ENCODE measurements at regions not wholly inside any gene's neighbourhood (a gene's known extent, or its start where the extent isn't known, plus 50 kb on each side); places are given as distances from the start of the nearest gene placed in this dataset.

- no peak for DNase-seq
- Histone ChIP-seq H3K9me3 (ENCODE audit: control insufficient read depth, low read length) (no peaks in the 10 kb centered on the region), H3K27ac (ENCODE audit: insufficient read depth, low read length, poor library complexity, severe bottlenecking) (no peak overlapping the region), H3K27me3 (replicated peaks; ENCODE audit: control insufficient read depth, insufficient read depth, low read length, poor library complexity, severe bottlenecking) (no peaks in the 10 kb centered on the region), H3K4me3 (ENCODE audit: insufficient read depth, low read depth, low read length, poor library complexity, severe bottlenecking) (no peak overlapping the region), H3K4me1 (ENCODE audit: control insufficient read depth, insufficient read depth, low read length, poor library complexity, severe bottlenecking) (no peaks in the 10 kb centered on the region), H3K36me3 (ENCODE audit: control insufficient read depth, insufficient read depth, low read length) (no peaks in the 10 kb centered on the region)
Observed at GRCh38 chrY:21146331-21146730, 364.8 kb upstream of the RBMY1B start.

- no peak overlapping the region for H3K4me3 ChIP-seq (ENCODE audit: insufficient read depth, low read depth, low read length, poor library complexity, severe bottlenecking)
- no peaks in the 10 kb centered on the region for H3K4me1 ChIP-seq (ENCODE audit: control insufficient read depth, insufficient read depth, low read length, poor library complexity, severe bottlenecking)
- no peak overlapping the region for H3K27ac ChIP-seq (ENCODE audit: insufficient read depth, low read length, poor library complexity, severe bottlenecking)
- DNase-seq: no peak
- H3K27me3 ChIP-seq (replicated peaks; ENCODE audit: control insufficient read depth, insufficient read depth, low read length, poor library complexity, severe bottlenecking): no peaks in the 10 kb centered on the region
- H3K9me3 ChIP-seq (ENCODE audit: control insufficient read depth, low read length): no peaks in the 10 kb centered on the region
- no peaks in the 10 kb centered on the region for H3K36me3 ChIP-seq (ENCODE audit: control insufficient read depth, insufficient read depth, low read length)
Observed at GRCh38 chrY:21149971-21150370, 361.2 kb upstream of the RBMY1B start.

GRCh38 chrY:21169821-21170220, 341.3 kb upstream of the RBMY1B start:
- DNase-seq: no peak
- no peak overlapping the region for H3K27ac ChIP-seq (ENCODE audit: insufficient read depth, low read length, poor library complexity, severe bottlenecking)
- no peaks in the 10 kb centered on the region for H3K9me3 ChIP-seq (ENCODE audit: control insufficient read depth, low read length)
- H3K36me3 ChIP-seq (ENCODE audit: control insufficient read depth, insufficient read depth, low read length): no peaks in the 10 kb centered on the region
- H3K4me1 ChIP-seq (ENCODE audit: control insufficient read depth, insufficient read depth, low read length, poor library complexity, severe bottlenecking): no peaks in the 10 kb centered on the region
- H3K4me3 ChIP-seq (ENCODE audit: insufficient read depth, low read depth, low read length, poor library complexity, severe bottlenecking): no peak overlapping the region
- H3K27me3 ChIP-seq (replicated peaks; ENCODE audit: control insufficient read depth, insufficient read depth, low read length, poor library complexity, severe bottlenecking): no peaks in the 10 kb centered on the region

GRCh38 chrY:21174697-21175463, 336.3 kb upstream of the RBMY1B start:
- no peaks in the 10 kb centered on the region for H3K36me3 ChIP-seq (ENCODE audit: control insufficient read depth, insufficient read depth, low read length)
- no peaks in the 10 kb centered on the region for H3K4me1 ChIP-seq (ENCODE audit: control insufficient read depth, insufficient read depth, low read length, poor library complexity, severe bottlenecking)
- H3K4me3 ChIP-seq (ENCODE audit: insufficient read depth, low read depth, low read length, poor library complexity, severe bottlenecking): no peak overlapping the region
- no peaks in the 10 kb centered on the region for H3K9me3 ChIP-seq (ENCODE audit: control insufficient read depth, low read length)
- DNase-seq: no peak
- H3K27me3 ChIP-seq (replicated peaks; ENCODE audit: control insufficient read depth, insufficient read depth, low read length, poor library complexity, severe bottlenecking): no peaks in the 10 kb centered on the region
- no peak overlapping the region for H3K27ac ChIP-seq (ENCODE audit: insufficient read depth, low read length, poor library complexity, severe bottlenecking)

- Histone ChIP-seq H3K27me3 (replicated peaks; ENCODE audit: control insufficient read depth, insufficient read depth, low read length, poor library complexity, severe bottlenecking) (no peaks in the 10 kb centered on the region), H3K27ac (ENCODE audit: insufficient read depth, low read length, poor library complexity, severe bottlenecking) (no peak overlapping the region), H3K9me3 (ENCODE audit: control insufficient read depth, low read length) (no peaks in the 10 kb centered on the region), H3K4me1 (ENCODE audit: control insufficient read depth, insufficient read depth, low read length, poor library complexity, severe bottlenecking) (no peaks in the 10 kb centered on the region), H3K4me3 (ENCODE audit: insufficient read depth, low read depth, low read length, poor library complexity, severe bottlenecking) (no peak overlapping the region), H3K36me3 (ENCODE audit: control insufficient read depth, insufficient read depth, low read length) (no peaks in the 10 kb centered on the region)
- DNase-seq: no peak
Observed at GRCh38 chrY:21175505-21175904, 335.6 kb upstream of the RBMY1B start.

GRCh38 chrY:21177306-21177800, 333.8 kb upstream of the RBMY1B start:
- H3K4me1 ChIP-seq (ENCODE audit: control insufficient read depth, insufficient read depth, low read length, poor library complexity, severe bottlenecking): no peaks in the 10 kb centered on the region
- no peak overlapping the region for H3K27ac ChIP-seq (ENCODE audit: insufficient read depth, low read length, poor library complexity, severe bottlenecking)
- no peak overlapping the region for H3K4me3 ChIP-seq (ENCODE audit: insufficient read depth, low read depth, low read length, poor library complexity, severe bottlenecking)
- no peak for DNase-seq
- H3K27me3 ChIP-seq (replicated peaks; ENCODE audit: control insufficient read depth, insufficient read depth, low read length, poor library complexity, severe bottlenecking): no peaks in the 10 kb centered on the region
- no peaks in the 10 kb centered on the region for H3K9me3 ChIP-seq (ENCODE audit: control insufficient read depth, low read length)
- no peaks in the 10 kb centered on the region for H3K36me3 ChIP-seq (ENCODE audit: control insufficient read depth, insufficient read depth, low read length)

- Histone ChIP-seq H3K4me3 (ENCODE audit: insufficient read depth, low read depth, low read length, poor library complexity, severe bottlenecking) (no peak overlapping the region), H3K36me3 (ENCODE audit: control insufficient read depth, insufficient read depth, low read length) (no peaks in the 10 kb centered on the region), H3K9me3 (ENCODE audit: control insufficient read depth, low read length) (no peaks in the 10 kb centered on the region), H3K27me3 (replicated peaks; ENCODE audit: control insufficient read depth, insufficient read depth, low read length, poor library complexity, severe bottlenecking) (no peaks in the 10 kb centered on the region), H3K27ac (ENCODE audit: insufficient read depth, low read length, poor library complexity, severe bottlenecking) (no peak overlapping the region), H3K4me1 (ENCODE audit: control insufficient read depth, insufficient read depth, low read length, poor library complexity, severe bottlenecking) (no peaks in the 10 kb centered on the region)
- no peak for DNase-seq
Observed at GRCh38 chrY:21178281-21178680, 332.9 kb upstream of the RBMY1B start.

GRCh38 chrY:21180921-21181320, 330.2 kb upstream of the RBMY1B start:
- H3K4me1 ChIP-seq (ENCODE audit: control insufficient read depth, insufficient read depth, low read length, poor library complexity, severe bottlenecking): no peaks in the 10 kb centered on the region
- H3K4me3 ChIP-seq (ENCODE audit: insufficient read depth, low read depth, low read length, poor library complexity, severe bottlenecking): no peak overlapping the region
- no peak overlapping the region for H3K27ac ChIP-seq (ENCODE audit: insufficient read depth, low read length, poor library complexity, severe bottlenecking)
- H3K27me3 ChIP-seq (replicated peaks; ENCODE audit: control insufficient read depth, insufficient read depth, low read length, poor library complexity, severe bottlenecking): no peaks in the 10 kb centered on the region
- H3K9me3 ChIP-seq (ENCODE audit: control insufficient read depth, low read length): no peaks in the 10 kb centered on the region
- no peaks in the 10 kb centered on the region for H3K36me3 ChIP-seq (ENCODE audit: control insufficient read depth, insufficient read depth, low read length)
- DNase-seq: peak in 1 of 3 donors; percentile 2

- H3K27me3 ChIP-seq (replicated peaks; ENCODE audit: control insufficient read depth, insufficient read depth, low read length, poor library complexity, severe bottlenecking): no peaks in the 10 kb centered on the region
- no peaks in the 10 kb centered on the region for H3K36me3 ChIP-seq (ENCODE audit: control insufficient read depth, insufficient read depth, low read length)
- no peak overlapping the region for H3K27ac ChIP-seq (ENCODE audit: insufficient read depth, low read length, poor library complexity, severe bottlenecking)
- H3K4me1 ChIP-seq (ENCODE audit: control insufficient read depth, insufficient read depth, low read length, poor library complexity, severe bottlenecking): no peaks in the 10 kb centered on the region
- H3K4me3 ChIP-seq (ENCODE audit: insufficient read depth, low read depth, low read length, poor library complexity, severe bottlenecking): no peak overlapping the region
- H3K9me3 ChIP-seq (ENCODE audit: control insufficient read depth, low read length): no peaks in the 10 kb centered on the region
- no peak for DNase-seq
Observed at GRCh38 chrY:21184271-21184670, 326.9 kb upstream of the RBMY1B start.

GRCh38 chrY:21185419-21186105, 325.6 kb upstream of the RBMY1B start:
- DNase-seq: no peak
- Histone ChIP-seq H3K27me3 (replicated peaks; ENCODE audit: control insufficient read depth, insufficient read depth, low read length, poor library complexity, severe bottlenecking) (no peaks in the 10 kb centered on the region), H3K27ac (ENCODE audit: insufficient read depth, low read length, poor library complexity, severe bottlenecking) (no peak overlapping the region), H3K4me3 (ENCODE audit: insufficient read depth, low read depth, low read length, poor library complexity, severe bottlenecking) (no peak overlapping the region), H3K9me3 (ENCODE audit: control insufficient read depth, low read length) (no peaks in the 10 kb centered on the region), H3K4me1 (ENCODE audit: control insufficient read depth, insufficient read depth, low read length, poor library complexity, severe bottlenecking) (no peaks in the 10 kb centered on the region), H3K36me3 (ENCODE audit: control insufficient read depth, insufficient read depth, low read length) (no peaks in the 10 kb centered on the region)
